ENCODE measurements at regions not wholly inside any gene's neighbourhood (a gene's known extent, or its start where the extent isn't known, plus 50 kb on each side); places are given as distances from the start of the nearest gene placed in this dataset.
"Not testable (repeated sequence)": the region's sequence is repeated elsewhere in the genome, so short reads cannot be mapped to it uniquely, and the experiment has no call there.

DNA sequence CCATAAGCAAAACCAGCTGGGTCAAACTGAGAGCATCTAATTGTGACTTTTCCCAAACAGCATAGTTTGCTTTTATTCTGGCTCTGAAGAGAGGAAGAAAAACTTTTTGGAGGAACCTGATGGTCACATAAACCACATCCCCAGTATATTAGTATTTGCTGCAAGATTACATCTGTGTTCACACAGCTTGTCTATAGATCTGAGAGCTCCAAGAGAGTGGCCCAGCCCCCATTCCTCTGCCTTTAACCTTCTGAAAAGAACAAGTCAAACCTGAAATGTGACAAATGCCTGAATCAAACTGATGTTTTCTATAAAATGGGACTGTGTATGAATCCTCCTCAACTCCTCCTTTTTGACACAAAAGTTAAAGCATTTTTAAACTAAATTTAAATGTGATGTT is 435.2 kb downstream of the ZNF479 start:
- not testable (repeated sequence) for DNase-seq

DNA sequence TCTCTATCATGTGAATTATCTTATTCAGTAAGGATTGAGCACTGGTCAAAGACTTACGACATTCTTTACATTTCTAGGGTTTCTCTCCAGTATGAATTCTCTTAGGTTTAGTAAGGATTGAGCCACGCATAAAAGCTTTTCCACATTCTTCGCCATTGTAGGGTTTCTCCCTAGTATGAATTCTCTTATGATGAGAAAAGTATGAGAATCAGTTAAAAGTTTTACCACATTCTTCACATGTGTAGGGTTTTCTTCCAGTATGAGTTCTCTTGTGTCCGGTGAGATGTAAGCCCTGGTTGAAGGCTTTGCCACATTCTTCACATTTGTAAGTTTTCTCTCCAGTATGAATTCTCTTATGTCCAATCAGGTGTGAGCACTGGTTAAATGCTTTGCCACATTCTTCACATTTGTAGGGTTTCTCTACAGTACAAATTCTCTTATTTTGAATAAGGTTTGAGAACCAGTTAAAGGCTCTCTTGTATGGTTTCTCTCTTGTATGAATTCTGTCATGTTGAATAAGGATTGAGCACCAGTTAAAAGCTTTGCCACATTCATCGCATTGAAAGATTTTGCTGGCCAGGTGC is 445.9 kb downstream of the ZNF479 start:
- DNase-seq, result no peak

DNA sequence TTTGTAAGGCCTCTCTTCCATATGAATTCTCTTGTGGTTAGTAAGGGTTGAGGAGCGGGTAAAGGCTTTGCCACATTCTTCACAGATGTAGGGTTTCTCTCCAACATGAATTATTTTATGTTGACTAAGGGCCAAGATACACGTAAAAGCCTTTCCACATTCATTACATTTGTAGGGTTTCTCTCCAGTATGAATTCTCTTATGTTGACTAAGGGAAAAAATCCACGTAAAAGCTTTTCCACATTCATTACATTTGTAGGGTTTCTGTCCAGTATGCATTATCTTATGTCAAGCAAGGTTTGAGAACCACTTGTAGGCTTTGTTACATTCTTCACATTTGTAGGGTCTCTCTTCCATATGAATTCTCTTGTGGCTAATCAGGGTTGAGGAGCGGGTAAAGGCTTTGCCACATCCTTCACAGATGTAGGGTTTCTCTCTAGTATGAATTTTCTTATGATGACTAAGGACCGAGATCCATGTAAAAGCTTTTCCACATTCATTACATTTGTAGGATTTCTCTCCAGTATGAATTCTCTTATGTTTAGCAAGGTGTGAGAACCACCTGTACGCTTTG is 493.0 kb downstream of the ZNF479 start:
- DNase-seq, result no peak

DNA sequence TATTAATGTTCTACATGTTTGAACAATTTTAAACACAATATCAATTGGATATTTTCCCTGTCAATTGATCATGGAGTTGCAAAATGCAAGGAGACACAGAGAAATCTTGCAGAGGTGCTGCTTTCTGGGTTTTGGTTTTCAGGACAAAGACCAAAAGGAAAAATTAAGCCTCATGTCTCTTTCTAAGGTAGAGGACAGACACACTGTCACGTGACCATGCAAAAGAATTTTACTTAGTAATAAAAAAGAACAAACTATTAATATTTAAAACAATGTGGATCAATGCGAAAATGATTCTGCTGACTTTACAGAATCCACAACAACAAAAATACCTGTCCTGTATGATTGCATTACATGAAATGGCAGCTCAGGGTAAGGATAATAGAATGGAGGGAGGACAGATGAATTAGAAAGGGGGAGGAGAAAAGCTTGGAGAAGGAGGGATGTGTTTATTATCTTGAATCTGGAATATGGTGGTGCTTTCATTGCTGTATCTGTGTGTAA is 493.7 kb upstream of the NUPR2 start:
- no peak for DNase-seq

DNA sequence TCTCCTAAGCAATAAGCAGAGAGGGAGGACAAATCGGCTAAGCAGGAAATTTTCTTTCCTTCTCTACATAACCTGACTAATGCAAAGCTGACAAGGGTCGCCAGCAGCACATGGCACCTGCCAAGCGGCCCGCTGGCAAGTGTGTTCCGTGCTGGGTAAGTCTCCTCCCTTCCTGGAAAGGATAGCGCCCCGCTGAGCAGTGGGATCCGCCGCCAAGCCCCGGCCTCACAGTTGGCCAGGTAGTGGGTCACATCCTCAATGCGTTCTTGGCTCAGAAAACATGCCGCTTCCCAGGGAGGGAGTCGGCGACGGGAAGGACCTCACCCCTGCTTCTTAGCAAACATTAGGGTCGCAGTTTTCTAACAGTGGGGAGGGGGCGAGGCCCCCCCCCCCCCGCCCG is 488.9 kb upstream of the NUPR2 start:
- no peak for DNase-seq

DNA sequence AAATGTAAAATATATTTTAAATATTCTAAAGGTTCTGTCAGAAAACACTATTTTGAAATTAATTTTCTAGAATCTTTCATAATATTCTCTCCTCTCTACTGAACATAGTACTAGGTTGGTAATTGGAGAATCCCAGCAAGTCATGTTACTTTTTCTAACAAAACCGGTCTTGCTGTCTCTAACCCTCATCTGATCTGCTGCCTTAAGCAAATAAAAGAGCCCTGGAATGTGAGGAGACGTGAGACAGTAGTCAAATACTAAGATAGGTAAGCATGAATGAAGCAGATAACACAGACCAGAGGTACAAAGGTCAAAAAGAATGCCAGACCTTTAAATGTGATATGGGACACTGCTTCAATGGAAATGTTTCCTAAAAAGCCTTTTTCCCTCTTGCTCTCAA is 462.4 kb upstream of the NUPR2 start:
- no peak for DNase-seq

DNA sequence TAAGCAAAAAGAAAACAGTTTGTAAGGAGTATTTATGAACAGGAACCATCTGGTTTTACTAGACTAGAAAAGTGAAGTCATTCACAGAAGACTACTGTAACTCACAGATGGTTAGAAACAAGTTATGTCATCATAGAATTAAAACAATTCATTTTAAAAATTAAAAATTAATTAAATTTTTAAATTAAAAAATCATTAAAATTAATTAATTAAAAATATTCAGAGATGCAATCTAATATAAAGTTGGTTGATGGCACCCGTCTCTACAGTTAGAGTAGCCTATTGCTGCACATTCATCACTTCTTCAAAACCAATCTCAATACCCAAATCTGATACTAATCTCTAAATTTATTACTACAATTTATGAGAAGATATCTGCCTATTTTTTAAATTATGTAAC is 454.8 kb upstream of the NUPR2 start:
- DNase-seq, result no peak

DNA sequence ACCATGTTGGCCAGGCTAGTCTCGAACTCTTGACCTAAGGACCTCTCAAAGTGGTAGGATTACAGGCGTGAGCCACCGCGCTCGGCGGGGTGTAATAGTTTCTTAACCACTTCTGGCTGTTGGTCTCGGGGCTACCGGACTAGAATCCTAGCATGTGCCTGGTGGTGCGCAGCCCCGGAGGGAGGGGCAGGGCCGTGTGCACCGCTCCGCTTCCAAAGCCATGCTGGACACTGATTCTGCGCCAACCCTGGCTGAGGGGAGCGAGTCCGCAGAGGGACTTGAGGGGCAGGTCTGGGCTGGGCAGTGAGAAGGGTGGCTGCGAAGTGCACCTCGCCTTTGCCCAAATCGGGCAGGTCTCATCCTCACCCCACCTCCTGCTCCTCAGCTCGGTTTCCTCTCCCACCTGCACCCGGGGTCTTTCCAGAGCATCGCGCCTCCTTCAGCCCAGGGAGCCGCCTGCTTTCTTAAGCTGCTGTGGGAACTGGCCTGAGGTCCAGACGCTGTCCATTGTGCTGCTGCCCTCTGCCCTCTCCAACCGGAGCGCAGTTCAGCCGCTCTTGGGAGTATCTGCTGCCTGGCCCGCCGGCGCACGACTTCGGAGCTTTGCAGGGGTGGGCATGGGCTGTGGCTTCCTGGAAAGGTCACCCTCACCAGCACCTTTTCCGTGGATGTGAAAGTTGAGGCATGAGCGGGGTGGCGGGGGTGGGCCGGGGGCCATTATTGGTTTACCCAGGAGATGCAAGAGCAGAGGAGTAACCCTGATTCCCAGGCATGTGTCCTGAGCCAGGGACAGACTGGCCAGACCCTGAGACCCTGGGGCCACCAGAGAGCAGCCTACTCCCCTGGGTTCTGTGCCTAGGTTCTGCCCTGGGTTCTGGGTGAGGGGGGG is 422.6 kb upstream of the NUPR2 start:
- DNase-seq, result no peak

DNA sequence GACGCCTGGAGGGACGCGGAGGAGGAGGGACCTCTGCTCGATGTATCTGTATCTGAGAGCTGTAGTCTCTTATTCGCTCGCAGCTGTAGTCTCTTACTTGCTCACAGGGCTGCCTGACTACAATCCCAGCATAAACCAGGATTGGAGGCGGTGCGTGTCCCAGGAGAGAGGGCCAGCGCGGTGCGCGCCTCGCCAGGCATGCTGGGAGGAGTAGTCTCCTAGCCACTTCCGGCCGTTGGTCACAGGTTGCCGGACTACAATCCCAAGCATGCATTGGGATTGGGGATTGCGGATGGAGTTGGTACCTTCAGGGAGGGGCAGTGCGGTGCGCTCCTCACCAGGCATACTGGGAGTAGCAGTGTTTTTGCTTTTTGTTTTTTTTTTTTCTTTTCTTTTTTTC is 421.7 kb upstream of the NUPR2 start:
- no peak for DNase-seq

DNA sequence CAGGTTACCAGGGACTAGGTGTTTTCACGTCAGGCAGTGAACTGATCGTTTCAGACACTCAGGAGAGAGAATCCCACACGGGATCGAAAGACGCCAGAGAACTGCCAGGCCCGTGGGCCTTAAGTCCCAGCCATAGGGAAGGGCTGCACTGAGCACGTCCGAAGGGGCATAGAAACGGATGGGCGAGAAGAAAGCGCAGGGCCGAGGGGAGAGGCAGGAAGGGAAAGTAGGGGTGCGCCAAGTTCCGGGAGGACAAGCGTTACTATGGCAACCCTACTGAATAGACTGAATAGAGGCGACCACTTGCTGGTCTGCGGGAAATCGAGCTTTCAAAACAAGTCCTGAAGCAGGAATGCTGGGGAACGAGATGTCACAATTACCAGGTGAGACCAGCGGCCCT is 421.3 kb upstream of the NUPR2 start:
- DNase-seq, result no peak

DNA sequence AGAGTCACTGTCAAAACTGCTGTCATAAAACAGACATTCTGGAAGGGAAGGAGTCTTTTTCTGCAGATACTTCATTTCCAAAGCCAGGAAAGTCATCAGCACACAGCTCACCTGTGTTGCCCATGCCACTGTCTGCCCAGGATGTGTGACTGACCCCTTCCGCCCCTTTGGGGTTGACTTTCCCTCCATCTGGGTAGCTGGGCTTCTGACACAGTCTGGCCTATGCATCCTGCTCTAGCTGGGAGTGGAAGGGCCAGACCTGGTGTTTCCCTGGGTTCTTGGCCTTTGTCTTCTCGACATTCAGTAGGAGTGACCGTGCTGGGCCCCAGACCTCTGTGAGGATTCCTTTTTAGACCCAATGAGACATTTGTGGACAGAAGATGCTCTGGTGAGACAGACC is 378.9 kb upstream of the NUPR2 start:
- DNase-seq, result no peak

DNA sequence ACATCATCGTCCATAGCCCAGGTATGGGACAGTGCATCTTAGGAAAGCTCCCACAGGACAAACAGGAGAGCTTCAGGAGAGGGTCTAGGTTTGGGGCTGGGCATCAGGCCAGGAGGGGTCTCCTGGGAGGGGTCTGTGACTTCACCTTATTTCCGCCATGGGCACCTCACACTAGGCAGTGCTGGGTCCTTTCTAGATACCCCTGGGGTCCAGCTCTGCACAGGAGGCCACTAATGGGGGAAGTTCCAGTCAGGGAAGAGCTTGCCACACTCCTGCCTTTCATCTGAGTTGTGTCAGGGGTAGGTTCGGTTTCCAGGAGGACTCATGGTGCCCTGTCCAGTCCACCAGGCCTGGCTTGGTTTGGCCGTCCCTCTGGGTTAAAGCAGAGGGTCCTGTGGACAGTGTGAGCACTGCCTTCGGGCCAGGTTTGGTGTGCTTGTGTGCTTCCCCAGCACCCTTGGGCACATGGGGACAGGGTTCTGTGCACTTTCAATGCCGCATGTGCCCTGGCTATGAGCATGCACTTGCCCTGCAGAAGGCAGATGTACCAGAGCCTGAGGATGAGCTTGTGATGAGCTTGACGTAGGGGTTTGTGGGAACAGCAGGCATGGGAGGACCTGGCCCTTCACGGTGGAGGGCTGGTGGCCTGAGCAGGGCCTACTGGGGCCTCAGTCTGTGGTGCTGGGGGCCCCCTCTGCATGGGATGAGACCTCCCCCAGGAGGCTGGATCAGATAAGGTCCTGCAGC is 377.7 kb upstream of the NUPR2 start:
- DNase-seq, result no peak

DNA sequence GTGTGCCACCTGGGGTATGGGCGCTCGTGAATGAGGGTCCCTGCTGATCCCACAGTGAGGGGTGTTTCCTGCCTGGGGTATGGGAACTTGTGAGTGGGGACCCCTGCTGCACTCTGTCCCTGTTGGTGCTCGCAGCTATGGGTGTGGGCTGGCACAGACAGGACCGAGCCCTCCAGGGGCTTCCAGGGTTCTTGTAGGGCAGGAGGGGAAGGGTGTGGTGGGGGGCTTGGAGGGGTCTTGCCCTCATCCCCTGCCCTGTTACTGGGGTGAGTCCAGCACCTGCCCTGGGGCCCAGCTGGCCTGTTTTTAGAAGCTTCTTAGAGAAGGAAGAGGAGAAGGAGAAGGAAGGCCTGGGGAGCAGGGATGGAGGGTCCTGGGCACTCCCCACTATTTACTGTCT is 377.0 kb upstream of the NUPR2 start:
- DNase-seq, result no peak

DNA sequence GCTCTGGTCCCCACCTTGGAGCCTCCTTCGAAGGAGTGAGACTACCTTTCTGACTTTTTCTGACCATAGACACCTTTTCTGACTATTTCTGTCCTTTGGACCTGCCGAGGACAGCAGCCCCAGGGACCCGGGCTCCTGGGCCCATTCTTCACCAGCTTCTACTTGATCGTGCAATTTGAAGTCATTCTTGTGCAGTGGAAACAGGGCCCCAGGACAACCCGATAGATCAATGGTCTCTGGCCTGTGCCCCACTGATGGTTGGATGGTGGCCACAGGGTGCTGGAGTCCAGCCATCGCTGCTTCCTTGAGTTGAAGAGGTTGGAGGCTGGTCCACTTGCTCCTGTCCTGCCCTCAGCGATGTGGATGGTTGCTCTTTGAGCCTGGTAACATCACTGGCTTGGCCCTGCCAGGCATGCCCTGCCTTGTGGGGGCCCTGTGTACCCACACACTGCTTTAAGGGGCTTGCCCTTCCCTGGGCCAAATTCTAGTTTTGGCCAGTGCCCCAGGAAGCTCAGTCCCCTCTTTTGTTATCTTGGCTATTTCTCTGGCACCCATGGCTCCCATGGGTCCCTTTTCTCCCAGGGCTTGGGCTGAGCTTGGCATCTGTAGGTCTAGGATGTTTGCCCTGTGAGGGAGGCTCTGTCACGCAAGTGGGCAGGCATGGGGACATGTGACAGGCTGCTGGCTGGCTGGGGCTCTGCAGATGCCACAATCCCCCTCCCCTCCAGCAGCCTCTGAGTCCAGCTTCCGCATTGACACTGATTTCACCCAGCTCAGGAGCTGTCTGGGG is 375.6 kb upstream of the NUPR2 start:
- no peak for DNase-seq

DNA sequence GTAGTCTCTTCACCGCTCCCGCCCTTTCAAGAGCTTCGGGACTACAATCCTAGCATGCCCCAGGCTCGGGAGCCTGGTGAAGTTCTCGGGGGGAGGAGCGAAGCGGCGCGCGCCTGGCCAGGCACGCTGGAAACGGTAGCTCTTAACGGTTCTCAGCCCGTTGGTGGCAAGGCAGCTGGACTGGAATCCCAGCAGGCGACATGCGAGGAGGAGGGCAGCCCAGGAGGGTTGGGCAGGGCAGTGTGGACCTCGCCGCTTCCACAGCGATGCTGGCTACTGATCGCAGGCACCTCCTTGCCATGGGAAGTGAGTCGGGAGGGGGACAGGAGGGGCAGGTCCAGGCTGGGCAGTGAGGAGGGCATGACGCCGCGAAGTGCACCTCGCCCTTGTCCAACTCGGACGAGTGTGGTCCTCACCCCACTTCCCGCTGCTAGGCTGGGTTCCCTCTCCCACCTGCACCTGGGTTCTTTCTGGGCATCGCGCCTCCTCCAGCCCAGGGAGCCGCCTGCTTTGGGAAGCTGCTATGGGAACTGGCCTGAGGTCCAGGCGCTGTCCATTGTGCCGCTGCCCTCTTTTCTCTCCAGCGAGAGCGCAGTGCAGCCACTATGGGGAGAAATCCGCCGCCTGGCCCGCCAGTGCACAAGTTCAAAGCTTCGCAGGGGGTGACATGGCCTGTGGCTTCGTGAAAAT is 367.8 kb upstream of the NUPR2 start:
- DNase-seq, result no peak

DNA sequence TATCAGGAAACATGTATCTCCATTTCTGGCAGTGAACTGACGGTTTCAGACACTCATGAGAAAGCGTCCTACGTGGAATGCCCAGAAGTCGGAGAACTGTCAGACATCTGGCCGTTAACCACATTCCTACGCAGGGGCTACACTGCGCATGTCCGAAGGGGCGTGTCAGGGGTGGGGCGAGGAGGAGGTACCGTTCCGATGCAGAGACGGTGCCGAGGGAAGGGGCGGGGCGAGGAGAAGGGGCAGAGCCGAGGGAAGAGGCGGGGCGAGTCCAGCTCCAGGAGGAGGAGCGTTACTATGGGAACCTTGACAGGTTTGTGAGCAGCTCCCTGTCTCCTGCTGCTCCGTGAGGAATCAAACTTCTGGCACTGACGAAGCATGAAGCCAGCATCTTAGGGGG is 366.9 kb upstream of the NUPR2 start:
- DNase-seq, result no peak

DNA sequence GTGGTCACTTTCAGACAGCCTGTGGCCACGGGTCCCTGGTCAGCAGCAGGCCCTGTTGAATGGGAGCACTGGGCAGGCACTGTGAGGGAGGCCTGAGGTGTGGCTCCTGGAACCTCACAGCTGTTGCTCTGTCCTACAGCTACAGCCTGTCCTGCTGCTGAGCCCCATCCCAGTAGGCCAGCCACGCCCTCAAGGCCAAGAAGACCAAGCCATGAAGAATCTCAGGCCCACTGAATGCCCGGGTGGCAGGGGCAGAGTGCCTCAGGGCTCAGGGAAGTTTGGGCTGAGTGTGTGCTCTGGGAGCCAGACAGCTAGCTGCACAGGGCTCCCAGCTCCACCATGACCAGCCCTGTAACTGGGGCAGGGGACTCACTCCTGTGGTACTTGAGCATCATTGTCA is 363.5 kb upstream of the NUPR2 start:
- DNase-seq, result no peak

DNA sequence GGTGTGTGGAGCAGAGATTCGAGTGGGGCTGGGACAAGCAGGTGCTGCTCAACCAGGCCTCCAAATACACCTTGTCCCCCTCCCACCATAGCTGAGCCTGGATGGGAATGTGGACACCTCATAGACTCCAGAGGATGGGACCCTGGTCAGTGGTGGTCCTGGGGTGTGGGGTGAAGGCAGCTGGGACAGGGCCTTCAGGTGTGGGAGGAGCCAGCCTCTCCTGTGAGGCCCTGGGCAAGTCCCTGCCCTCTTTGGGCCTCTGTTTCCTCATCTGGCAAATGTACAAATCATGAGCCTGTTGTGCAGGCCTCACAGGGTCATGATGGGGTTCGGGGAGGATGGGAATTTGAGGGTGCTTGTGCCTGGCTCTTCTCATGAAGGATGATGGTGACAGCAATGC is 362.9 kb upstream of the NUPR2 start:
- no peak for DNase-seq

DNA sequence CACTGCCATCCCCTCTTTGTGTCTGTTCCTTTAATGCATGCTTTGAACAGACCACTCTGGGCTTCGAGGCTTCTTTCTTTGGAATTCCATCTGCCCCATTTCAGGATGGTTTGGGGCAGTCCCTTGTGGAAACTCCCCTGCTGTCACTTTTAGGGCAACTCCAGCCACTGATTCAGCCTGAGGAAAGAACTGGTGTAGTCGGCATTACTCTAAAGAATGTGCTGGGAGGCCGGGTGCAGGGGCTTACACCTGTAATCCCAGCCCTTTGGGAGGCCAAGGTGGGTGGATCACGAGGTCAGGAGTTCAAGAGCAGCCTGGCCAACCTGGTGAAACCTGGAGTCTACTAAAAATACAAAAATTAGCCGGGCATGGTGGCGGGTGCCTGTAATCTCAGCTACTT is 358.1 kb upstream of the NUPR2 start:
- DNase-seq, result no peak

DNA sequence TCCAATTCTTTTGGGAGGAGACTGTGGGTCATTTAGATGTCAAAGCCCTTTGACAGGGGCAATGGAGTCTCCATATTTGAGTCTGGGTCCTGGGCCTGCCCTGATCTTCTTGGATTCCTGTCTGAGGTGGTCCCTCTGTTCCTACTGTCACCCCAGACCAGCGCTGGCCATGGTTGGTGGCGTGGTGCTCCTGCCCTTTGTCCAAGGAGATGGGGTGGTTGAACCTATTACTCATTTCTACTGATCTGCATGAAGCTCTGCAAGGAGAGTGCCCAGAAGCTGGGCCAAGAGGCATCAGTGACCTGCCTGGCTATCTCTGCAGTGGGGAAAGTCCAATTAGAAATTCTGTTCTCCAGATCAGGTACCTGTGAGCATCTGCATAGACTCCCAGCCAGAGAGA is 355.6 kb upstream of the NUPR2 start:
- DNase-seq, result no peak

DNA sequence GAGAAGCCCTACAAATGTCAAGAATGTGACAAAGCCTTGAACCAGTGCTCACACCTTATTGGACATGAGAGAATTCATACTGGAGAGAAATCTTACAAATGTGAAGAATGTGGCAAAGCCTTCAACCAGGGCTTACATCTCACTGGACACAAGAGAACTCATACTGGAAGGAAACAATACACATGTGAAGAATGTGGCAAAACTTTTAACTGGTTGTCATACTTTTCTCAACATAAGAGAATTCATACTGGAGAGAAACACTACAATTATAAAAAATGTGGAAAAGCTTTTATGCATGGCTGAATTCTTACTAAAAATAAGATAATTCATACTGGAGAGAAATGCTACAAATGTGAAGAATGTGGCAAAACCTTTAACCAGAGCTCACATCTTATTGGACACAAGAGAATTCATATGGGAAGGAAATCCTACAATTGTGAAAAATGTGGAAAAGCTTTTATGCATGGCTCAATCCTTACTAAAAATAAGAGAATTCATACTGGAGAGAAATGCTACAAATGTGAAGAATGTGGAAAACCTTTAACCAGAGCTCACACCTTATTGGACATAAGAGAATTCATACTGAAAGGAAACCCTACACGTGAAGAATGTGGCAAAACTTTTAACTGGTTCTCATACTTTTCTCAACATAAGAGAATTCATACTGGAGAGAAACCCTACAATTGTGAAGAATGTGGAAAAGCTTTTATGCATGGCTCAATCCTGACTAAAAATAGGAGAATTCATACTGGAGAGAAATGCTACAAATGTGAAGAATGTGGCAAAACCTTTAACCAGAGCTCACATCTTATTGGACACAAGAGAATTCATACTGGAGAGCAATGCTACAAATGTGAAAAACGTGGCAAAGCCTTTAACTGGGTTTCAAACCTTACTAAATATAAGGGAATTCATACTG is 350.6 kb upstream of the NUPR2 start:
- DNase-seq, result not testable (repeated sequence)
